Amniotic epithelial cell (primary cell): ENCODE measurements at regions not wholly inside any gene's neighbourhood (a gene's known extent, or its start where the extent isn't known, plus 50 kb on each side); places are given as distances from the start of the nearest gene placed in this dataset.
"Not testable (repeated sequence)": the region's sequence is repeated elsewhere in the genome, so short reads cannot be mapped to it uniquely, and the experiment has no call there.

ENCODE experiments used
- DNase-seq: peaks from one replicate; pipeline ENCODE4 v3.0.0-alpha.2; 2010; ENCODE audit warnings: low read depth

GRCh38 chr3:166322391-166322790 is 485.2 kb upstream of the BCHE start:
- DNase-seq = no peak

GRCh38 chr3:166307756-166308350 is 470.6 kb upstream of the BCHE start:
- DNase-seq = no peak

- DNase-seq = peak; percentile 7
Measured at GRCh38 chr3:166304584-166304983, 467.4 kb upstream of the BCHE start.

- no peak for DNase-seq
Measured at GRCh38 chr3:166303681-166304080, 466.5 kb upstream of the BCHE start.

GRCh38 chr3:166302331-166302730 is 465.1 kb upstream of the BCHE start:
- DNase-seq = no peak

- DNase-seq = no peak
Measured at GRCh38 chr3:166296179-166296783, 459.1 kb upstream of the BCHE start.

- DNase-seq = no peak
Measured at GRCh38 chr3:166291186-166291955, 454.1 kb upstream of the BCHE start.

- peak; percentile 93 for DNase-seq
Measured at GRCh38 chr3:166285001-166285400, 447.8 kb upstream of the BCHE start.

GRCh38 chr3:166283840-166284239 is 446.6 kb upstream of the BCHE start:
- DNase-seq = peak; percentile 94

- peak; percentile 10 for DNase-seq
Measured at GRCh38 chr3:166282931-166283330, 445.7 kb upstream of the BCHE start.

GRCh38 chr3:166279636-166280035 is 442.4 kb upstream of the BCHE start:
- no peak for DNase-seq

GRCh38 chr3:166275024-166275390 is 437.8 kb upstream of the BCHE start:
- peak; percentile 18 for DNase-seq

- DNase-seq = peak; percentile 19
Measured at GRCh38 chr3:166274351-166275023, 437.3 kb upstream of the BCHE start.

- no peak for DNase-seq
Measured at GRCh38 chr3:166270429-166270828, 433.2 kb upstream of the BCHE start.

- DNase-seq = no peak
Measured at GRCh38 chr3:166265153-166265552, 427.9 kb upstream of the BCHE start.

GRCh38 chr3:166263460-166263859 is 426.2 kb upstream of the BCHE start:
- DNase-seq = peak; percentile 16

- not testable (repeated sequence) for DNase-seq
Measured at GRCh38 chr3:166258293-166258850, 421.1 kb upstream of the BCHE start.

GRCh38 chr3:166257715-166258114 is 420.5 kb upstream of the BCHE start:
- DNase-seq = no peak

GRCh38 chr3:166248784-166249183 is 411.6 kb upstream of the BCHE start:
- no peak for DNase-seq

GRCh38 chr3:166243511-166243910 is 406.3 kb upstream of the BCHE start:
- no peak for DNase-seq

- DNase-seq = peak; percentile 91
Measured at GRCh38 chr3:166223120-166223519, 385.9 kb upstream of the BCHE start.

GRCh38 chr3:166211451-166211850 is 374.2 kb upstream of the BCHE start:
- no peak for DNase-seq

GRCh38 chr3:166209701-166210100 is 372.5 kb upstream of the BCHE start:
- DNase-seq = no peak
